ENCODE measurements at regions not wholly inside any gene's neighbourhood (a gene's known extent, or its start where the extent isn't known, plus 50 kb on each side); places are given as distances from the start of the nearest gene placed in this dataset.

GRCh38 chr5:71834601-71835000, 115.5 kb downstream of the CARTPT start:
- Histone ChIP-seq H3K9me3 (no peaks in the 10 kb centered on the region), H3K27ac (no peak overlapping the region), H3K4me1 (peaks cover 0 to 20% of the 10 kb centered on the region in 2 donors), H3K36me3 (no peaks in the 10 kb centered on the region), H3K4me3 (no peak overlapping the region), H3K27me3 (no peaks in the 10 kb centered on the region)
- TF ChIP-seq CTCF (IDR thresholded peaks at IDR 0.05) = no peak
- DNase-seq (ENCODE audit: low spot score) = no peak

- no peak for TF ChIP-seq CTCF (IDR thresholded peaks at IDR 0.05)
- Histone ChIP-seq H3K4me1 (peaks cover 0 to 5% of the 10 kb centered on the region in 2 donors), H3K36me3 (no peaks in the 10 kb centered on the region), H3K27me3 (no peaks in the 10 kb centered on the region), H3K27ac (no peak overlapping the region), H3K9me3 (peaks cover 0 to 2% of the 10 kb centered on the region in 2 donors), H3K4me3 (no peak overlapping the region)
- no peak for DNase-seq (ENCODE audit: low spot score)
Measured at GRCh38 chr5:71836084-71836483, 117.0 kb downstream of the CARTPT start.

- Histone ChIP-seq H3K36me3 (no peaks in the 10 kb centered on the region), H3K4me1 (no peaks in the 10 kb centered on the region), H3K27ac (no peak overlapping the region), H3K9me3 (peaks cover 0 to 6% of the 10 kb centered on the region in 2 donors), H3K4me3 (no peak overlapping the region), H3K27me3 (no peaks in the 10 kb centered on the region)
- no peak for DNase-seq (ENCODE audit: low spot score)
- TF ChIP-seq CTCF (IDR thresholded peaks at IDR 0.05) = no peak
Measured at GRCh38 chr5:71836559-71837112, 117.6 kb downstream of the CARTPT start.

GRCh38 chr5:71838286-71838685, 119.2 kb downstream of the CARTPT start:
- no peaks in the 10 kb centered on the region for H3K4me1 ChIP-seq

GRCh38 chr5:71839096-71839884, 120.2 kb downstream of the CARTPT start:
- Histone ChIP-seq H3K4me3 (no peak overlapping the region), H3K36me3 (no peaks in the 10 kb centered on the region), H3K4me1 (no peaks in the 10 kb centered on the region), H3K27me3 (no peaks in the 10 kb centered on the region), H3K27ac (no peak overlapping the region), H3K9me3 (peaks cover 0 to 6% of the 10 kb centered on the region in 2 donors)
- no peak for TF ChIP-seq CTCF (IDR thresholded peaks at IDR 0.05)
- DNase-seq (ENCODE audit: low spot score) = no peak

More at GRCh38 chr5:71838286-71838685, 119.2 kb downstream of the CARTPT start:
- no peak overlapping the region for H3K4me3 ChIP-seq
- TF ChIP-seq CTCF (IDR thresholded peaks at IDR 0.05) = no peak
- no peaks in the 10 kb centered on the region for H3K27me3 ChIP-seq
- H3K27ac ChIP-seq = no peak overlapping the region
- H3K36me3 ChIP-seq = no peaks in the 10 kb centered on the region
- DNase-seq (ENCODE audit: low spot score) = no peak
- H3K9me3 ChIP-seq = peaks cover 0 to 6% of the 10 kb centered on the region in 2 donors

Measured in right atrium auricular region (tissue), 2 donors.